Activated CD4-positive, alpha-beta T cell treated with anti-CD3 and anti-CD28 coated beads, Interleukin-2, amount 50 U/mL, for 16 hours (primary cell): ENCODE measurements at regions not wholly inside any gene's neighbourhood (a gene's known extent, or its start where the extent isn't known, plus 50 kb on each side); places are given as distances from the start of the nearest gene placed in this dataset.

Experiments used
- DNase-seq: peaks from one replicate; pipeline ENCODE4 v3.0.0-alpha.2; 2020

GRCh38 chr6:113493991-113494390, 363.2 kb upstream of the MARCKS start:
- DNase-seq: no peak

- no peak for DNase-seq
These were observed 361.6 kb upstream of the MARCKS start for GRCh38 chr6:113495521-113495920.

- DNase-seq: no peak
These were observed 361.0 kb upstream of the MARCKS start for GRCh38 chr6:113496166-113496565.

GRCh38 chr6:113500221-113500620, 356.9 kb upstream of the MARCKS start:
- no peak for DNase-seq

- no peak for DNase-seq
These were observed 352.0 kb upstream of the MARCKS start for GRCh38 chr6:113505084-113505699.

- no peak for DNase-seq
These were observed 348.9 kb upstream of the MARCKS start for GRCh38 chr6:113508249-113508648.

- DNase-seq: no peak
These were observed 346.0 kb upstream of the MARCKS start for GRCh38 chr6:113511100-113511499.

- DNase-seq: no peak
These were observed 344.6 kb upstream of the MARCKS start for GRCh38 chr6:113512576-113512975.

GRCh38 chr6:113513086-113513485, 344.1 kb upstream of the MARCKS start:
- DNase-seq: no peak

- DNase-seq: no peak
These were observed 334.8 kb upstream of the MARCKS start for GRCh38 chr6:113522376-113522775.

GRCh38 chr6:113524826-113525225, 332.3 kb upstream of the MARCKS start:
- DNase-seq: no peak

- DNase-seq: no peak
These were observed 330.6 kb upstream of the MARCKS start for GRCh38 chr6:113526553-113526952.

GRCh38 chr6:113526995-113527394, 330.1 kb upstream of the MARCKS start:
- no peak for DNase-seq

GRCh38 chr6:113528111-113528510, 329.0 kb upstream of the MARCKS start:
- no peak for DNase-seq

- no peak for DNase-seq
These were observed 327.9 kb upstream of the MARCKS start for GRCh38 chr6:113529196-113529595.

- no peak for DNase-seq
These were observed 327.3 kb upstream of the MARCKS start for GRCh38 chr6:113529879-113530278.

GRCh38 chr6:113530769-113531168, 326.4 kb upstream of the MARCKS start:
- no peak for DNase-seq

GRCh38 chr6:113539202-113539601, 317.9 kb upstream of the MARCKS start:
- DNase-seq: no peak

GRCh38 chr6:113539623-113540022, 317.5 kb upstream of the MARCKS start:
- DNase-seq: no peak

GRCh38 chr6:113540466-113540865, 316.7 kb upstream of the MARCKS start:
- no peak for DNase-seq

GRCh38 chr6:113551168-113551567, 306.0 kb upstream of the MARCKS start:
- DNase-seq: no peak

GRCh38 chr6:113556775-113557174, 300.4 kb upstream of the MARCKS start:
- no peak for DNase-seq

GRCh38 chr6:113558431-113558830, 298.7 kb upstream of the MARCKS start:
- DNase-seq: no peak

- DNase-seq: no peak
These were observed 298.2 kb upstream of the MARCKS start for GRCh38 chr6:113558966-113559365.

GRCh38 chr6:113560376-113560775, 296.8 kb upstream of the MARCKS start:
- no peak for DNase-seq

- no peak for DNase-seq
These were observed 296.2 kb upstream of the MARCKS start for GRCh38 chr6:113560908-113561307.
